Transverse colon (tissue), 4 donors: ENCODE measurements at regions not wholly inside any gene's neighbourhood (a gene's known extent, or its start where the extent isn't known, plus 50 kb on each side); places are given as distances from the start of the nearest gene placed in this dataset.

ENCODE experiments used
- DNase-seq: peaks from one replicate; pipeline ENCODE4 v3.0.0-alpha.2; 2019
- H3K27ac ChIP-seq, 4 donors: fragments of 200-600 bp; sonication (generic); 2 replicates each; pipeline ENCODE4 v1.5.1; 2016 to 2018; ENCODE audit warnings: inconsistent platforms in 4 of 4
- H3K27me3 ChIP-seq: fragments of 200-600 bp; sonication (generic); 2 replicates; pipeline ENCODE4 v1.5.1; 2017; ENCODE audit warnings: inconsistent platforms
- H3K36me3 ChIP-seq, 4 donors: fragments of 200-600 bp; sonication (generic); 2 replicates each; pipeline ENCODE4 v1.5.1; 2017 to 2019; ENCODE audit warnings: inconsistent platforms in 4 of 4
- H3K4me1 ChIP-seq, 4 donors: fragments of 200-600 bp; sonication (generic); 2 replicates each; pipeline ENCODE4 v1.5.1; 2017 to 2020; ENCODE audit warnings: inconsistent platforms in 4 of 4
- H3K4me3 ChIP-seq, 4 donors: fragments of 200-600 bp; sonication (generic); 1 replicate in 1 of 4; 2 replicates in 3 of 4; pipeline versions ENCODE4 v1.5.1 to v1.6.1; 2017 to 2019; ENCODE audit warnings: inconsistent platforms in 4 of 4
- H3K9me3 ChIP-seq, 2 donors: fragments of 200-600 bp; sonication (generic); 2 replicates each; pipeline ENCODE4 v1.5.1; 2017 to 2019; ENCODE audit warnings: inconsistent platforms in 2 of 2
- CTCF ChIP-seq, 5 experiments: fragments of 200-600 bp in 3 of 5; fragments of 450-650 bp in 2 of 5; sonication (generic) in 3 of 5; IDR thresholded peaks; 1 replicate in 2 of 5; 2 replicates in 3 of 5; pipeline ENCODE4 v1.5.1; 2016 to 2017; ENCODE audit warnings: antibody characterized with exemption in 5 of 5, inconsistent platforms in 3 of 5, mild to moderate bottlenecking in 2 of 5, moderate library complexity in 1 of 5
- EP300 ChIP-seq: sonication (generic); formaldehyde crosslinking; IDR thresholded peaks from one replicate; pipeline ENCODE4 v1.6.1; 2017; ENCODE audit warnings: antibody characterized with exemption, low read depth
- POLR2A ChIP-seq: fragments of 450-650 bp; IDR thresholded peaks from one replicate; pipeline ENCODE4 v1.6.1; 2016; ENCODE audit warnings: antibody characterized with exemption, mild to moderate bottlenecking, moderate library complexity
- POLR2AphosphoS5 ChIP-seq, 3 donors: sonication (generic); formaldehyde crosslinking; IDR thresholded peaks; one replicate each; pipeline ENCODE4 v1.6.1; 2016; ENCODE audit warnings: antibody characterized with exemption in 3 of 3
- WGBS, 2 donors: methylation state at CpG; one replicate each; pipeline ENCODE4 v1.1.5; 2018; ENCODE audit warnings: low coverage in 1 of 2; 5-methylcytosine and 5-hydroxymethylcytosine counted together
- in situ Hi-C, 4 donors: fragments of 200-750 bp; cut with MboI; loops; one replicate each; pipeline versions ENCODE4 v1.15.0 to v1.15.1; 2017; ENCODE audit warnings: low sequenced_read_pairs in 3 of 4, low pct_ligation_motif_present in 1 of 4, low pct_unique_long_range_greater_than_20kb in 1 of 4
- intact Hi-C: fragments of 100-400 bp; cut with DNase I; formaldehyde crosslinking; loops from one replicate; pipeline ENCODE4 v1.15.1; 2023; ENCODE audit warnings: low total_unique reads

- Histone ChIP-seq H3K4me3 (no peak overlapping the region), H3K36me3 (no peaks in the 10 kb centered on the region), H3K27me3 (no peaks in the 10 kb centered on the region), H3K27ac (no peak overlapping the region), H3K4me1 (no peaks in the 10 kb centered on the region), H3K9me3 (peaks cover 0 to 10% of the 10 kb centered on the region in 2 donors)
- no peak for DNase-seq
- no peak for TF ChIP-seq POLR2AphosphoS5 (IDR thresholded peaks at IDR 0.05)
- no peak for TF ChIP-seq CTCF (IDR thresholded peaks at IDR 0.05)
- TF ChIP-seq POLR2A: no peak
- no peak for TF ChIP-seq EP300
- 81 to 91% methylated on average over 1 to 3 of the region's 3 CpGs for WGBS, 2 donors
- in situ Hi-C loops: no loop called here
- intact Hi-C loops: no loop called here
These were observed 500.9 kb downstream of the EFNA5 start for GRCh38 chr5:107169867-107170266.

GRCh38 chr5:107168848-107169752 lies 501.6 kb downstream of the EFNA5 start:
- H3K4me3 ChIP-seq: no peak overlapping the region
- no peaks in the 10 kb centered on the region for H3K4me1 ChIP-seq
- TF ChIP-seq EP300 (no peak), POLR2A (no peak), CTCF (IDR thresholded peaks at IDR 0.05) (no peak), POLR2AphosphoS5 (IDR thresholded peaks at IDR 0.05) (no peak)
- in situ Hi-C loops (no loop called here), intact Hi-C loops (no loop called here)
- no peak for DNase-seq
- whole genome bisulfite sequencing, 2 donors: 85 to 93% methylated on average over 6 to 8 of the region's 8 CpGs
- peaks cover 0 to 10% of the 10 kb centered on the region in 2 donors for H3K9me3 ChIP-seq
- no peaks in the 10 kb centered on the region for H3K27me3 ChIP-seq
- no peaks in the 10 kb centered on the region for H3K36me3 ChIP-seq
- no peak overlapping the region for H3K27ac ChIP-seq

- TF ChIP-seq POLR2AphosphoS5 (IDR thresholded peaks at IDR 0.05) (no peak), POLR2A (no peak), EP300 (no peak), CTCF (IDR thresholded peaks at IDR 0.05) (no peak)
- no peak for DNase-seq
These were observed 502.7 kb downstream of the EFNA5 start for GRCh38 chr5:107168086-107168485.

GRCh38 chr5:107165296-107165695 lies 505.4 kb downstream of the EFNA5 start:
- Histone ChIP-seq H3K36me3 (no peaks in the 10 kb centered on the region), H3K27ac (no peak overlapping the region), H3K27me3 (no peaks in the 10 kb centered on the region), H3K4me1 (no peaks in the 10 kb centered on the region), H3K4me3 (no peak overlapping the region), H3K9me3 (peaks cover 0 to 2% of the 10 kb centered on the region in 2 donors)
- DNase-seq: no peak
- WGBS, 2 donors: 40 to 56% methylated on average over 2 of the region's 2 CpGs
- in situ Hi-C loops (no loop called here), intact Hi-C loops (no loop called here)
- TF ChIP-seq POLR2A: no peak

More at GRCh38 chr5:107168086-107168485, 502.7 kb downstream of the EFNA5 start:
- no peak overlapping the region for H3K27ac ChIP-seq
- no peaks in the 10 kb centered on the region for H3K36me3 ChIP-seq
- no peak overlapping the region for H3K4me3 ChIP-seq
- in situ Hi-C loops: no loop called here
- H3K9me3 ChIP-seq: peaks cover 0 to 10% of the 10 kb centered on the region in 2 donors
- intact Hi-C loops: no loop called here
- WGBS, 2 donors: 66 to 94% methylated on average over 1 of the region's 1 CpG
- no peaks in the 10 kb centered on the region for H3K27me3 ChIP-seq
- H3K4me1 ChIP-seq: no peaks in the 10 kb centered on the region

- H3K4me3 ChIP-seq: no peak overlapping the region
- H3K27ac ChIP-seq: no peak overlapping the region
- H3K27me3 ChIP-seq: no peaks in the 10 kb centered on the region
- H3K4me1 ChIP-seq: no peaks in the 10 kb centered on the region
- 94% methylated on average over 5 of the region's 5 CpGs; no CpG with 5 or more reads in 1 of the 2 donors for WGBS, 2 donors
- TF ChIP-seq POLR2AphosphoS5 (IDR thresholded peaks at IDR 0.05) (no peak), POLR2A (no peak), EP300 (no peak), CTCF (IDR thresholded peaks at IDR 0.05) (no peak)
- in situ Hi-C loops (no loop called here), intact Hi-C loops (no loop called here)
- no peak for DNase-seq
- H3K36me3 ChIP-seq: no peaks in the 10 kb centered on the region
- no peaks in the 10 kb centered on the region for H3K9me3 ChIP-seq
These were observed 512.9 kb downstream of the EFNA5 start for GRCh38 chr5:107157809-107158208.
